Left lung (tissue), 4 donors: ENCODE measurements at regions not wholly inside any gene's neighbourhood (a gene's known extent, or its start where the extent isn't known, plus 50 kb on each side); places are given as distances from the start of the nearest gene placed in this dataset.

Source experiments
- ATAC-seq: fragments of 200-7000 bp; cut with Tn5 transposase; one replicate; pipeline ENCODE4 v1.9.1; 2020; ENCODE audit warnings: moderate library complexity
- DNase-seq, 4 donors: peaks; one replicate each; pipeline ENCODE4 v3.0.0-alpha.2; 2013 to 2020
- H3K27ac ChIP-seq, 2 donors: fragments of 200-600 bp; sonication (generic) in 1 of 2; one replicate each; pipeline versions ENCODE4 v1.5.0 to v1.8.0; 2020 to 2021
- H3K27me3 ChIP-seq, 2 donors: fragments of 200-600 bp; sonication (generic) in 1 of 2; one replicate each; pipeline versions ENCODE4 v1.5.0 to v1.8.0; 2020 to 2021
- H3K36me3 ChIP-seq, 2 donors: fragments of 200-600 bp; sonication (generic) in 1 of 2; one replicate each; pipeline versions ENCODE4 v1.5.0 to v1.8.0; 2020 to 2021
- H3K4me1 ChIP-seq, 2 donors: fragments of 200-600 bp; one replicate each; pipeline ENCODE4 v1.8.0; 2021
- H3K4me3 ChIP-seq, 2 donors: fragments of 200-600 bp; sonication (generic) in 1 of 2; one replicate each; pipeline versions ENCODE4 v1.5.0 to v1.8.0; 2020 to 2021; ENCODE audit warnings: mild to moderate bottlenecking in 1 of 2
- H3K9me3 ChIP-seq, 2 donors: fragments of 200-600 bp; sonication (generic) in 1 of 2; one replicate each; pipeline versions ENCODE4 v1.5.0 to v1.8.0; 2020 to 2021
- intact Hi-C, 2 donors: fragments of 100-400 bp; cut with DNase I; formaldehyde crosslinking; loops; one replicate each; pipeline versions ENCODE4 v1.11.2 to v1.14.2; 2022
- TF ChIP-seq, protein P1 (sequence below), 2 donors: fragments of 200-600 bp; sonication (generic) in 1 of 2; IDR thresholded peaks; one replicate each; pipeline versions ENCODE4 v1.5.0 to v1.8.0; 2021; ENCODE audit warnings: antibody characterized with exemption in 2 of 2
- donor health status: DM: no; HTN: yes; CAD: no.
- donor health status: DM: no; HTN: no; CAD: no.

DNA sequence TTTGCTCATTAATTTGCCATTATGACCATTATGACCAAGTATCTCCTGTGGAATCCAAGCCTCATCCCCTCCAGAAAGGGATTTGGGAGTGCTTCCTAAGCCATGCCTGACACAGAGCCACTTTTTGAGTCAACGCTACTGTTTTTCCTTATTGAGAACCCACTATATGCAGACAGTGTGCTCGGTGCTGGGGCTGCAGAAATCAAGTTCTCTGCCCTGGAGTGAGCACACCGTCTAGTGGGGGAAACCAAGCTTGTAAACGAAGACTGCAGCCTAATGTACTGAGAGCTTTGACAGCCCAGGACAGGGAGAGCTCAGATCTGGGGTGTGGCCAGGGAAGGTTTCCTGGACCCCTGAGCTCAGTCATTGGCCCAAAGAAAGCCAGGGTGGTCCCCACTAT, 111.0 kb downstream of the ENGASE start:
- Histone ChIP-seq H3K9me3 (no peaks in the 10 kb centered on the region), H3K27me3 (peaks cover 31 to 100% of the 10 kb centered on the region in 2 donors), H3K4me3 (no peak overlapping the region), H3K4me1 (peaks cover 0 to 7% of the 10 kb centered on the region in 2 donors), H3K36me3 (no peaks in the 10 kb centered on the region), H3K27ac (no peak overlapping the region)
- DNase-seq = no peak
- no peak for ATAC-seq
- intact Hi-C loops = no loop called here
- TF ChIP-seq, protein P1, sequence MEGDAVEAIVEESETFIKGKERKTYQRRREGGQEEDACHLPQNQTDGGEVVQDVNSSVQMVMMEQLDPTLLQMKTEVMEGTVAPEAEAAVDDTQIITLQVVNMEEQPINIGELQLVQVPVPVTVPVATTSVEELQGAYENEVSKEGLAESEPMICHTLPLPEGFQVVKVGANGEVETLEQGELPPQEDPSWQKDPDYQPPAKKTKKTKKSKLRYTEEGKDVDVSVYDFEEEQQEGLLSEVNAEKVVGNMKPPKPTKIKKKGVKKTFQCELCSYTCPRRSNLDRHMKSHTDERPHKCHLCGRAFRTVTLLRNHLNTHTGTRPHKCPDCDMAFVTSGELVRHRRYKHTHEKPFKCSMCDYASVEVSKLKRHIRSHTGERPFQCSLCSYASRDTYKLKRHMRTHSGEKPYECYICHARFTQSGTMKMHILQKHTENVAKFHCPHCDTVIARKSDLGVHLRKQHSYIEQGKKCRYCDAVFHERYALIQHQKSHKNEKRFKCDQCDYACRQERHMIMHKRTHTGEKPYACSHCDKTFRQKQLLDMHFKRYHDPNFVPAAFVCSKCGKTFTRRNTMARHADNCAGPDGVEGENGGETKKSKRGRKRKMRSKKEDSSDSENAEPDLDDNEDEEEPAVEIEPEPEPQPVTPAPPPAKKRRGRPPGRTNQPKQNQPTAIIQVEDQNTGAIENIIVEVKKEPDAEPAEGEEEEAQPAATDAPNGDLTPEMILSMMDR (IDR thresholded peaks at IDR 0.05) = no peak

DNA sequence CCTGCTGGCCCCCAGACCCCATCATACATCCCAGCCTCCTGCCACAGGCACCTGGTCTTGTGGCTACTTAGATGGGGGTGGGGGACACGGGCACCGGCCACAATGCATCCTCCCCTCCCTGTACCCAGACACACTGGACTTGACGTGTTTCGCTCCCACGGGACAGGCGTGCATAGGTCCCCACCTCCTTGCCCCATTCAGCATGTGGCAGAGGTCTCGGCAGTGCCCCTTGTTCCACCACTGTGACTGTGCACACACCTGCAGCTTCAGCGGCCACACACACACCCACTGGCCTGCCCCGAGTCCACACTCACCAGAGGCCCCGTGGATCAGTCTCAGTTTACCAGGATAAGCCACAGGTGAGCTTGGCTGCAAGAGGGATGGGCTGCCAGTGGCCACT, 109.6 kb downstream of the ENGASE start:
- ATAC-seq = no peak
- intact Hi-C loops = no loop called here
- H3K27me3 ChIP-seq = peaks cover 31 to 100% of the 10 kb centered on the region in 2 donors
- H3K27ac ChIP-seq = no peak overlapping the region
- H3K4me3 ChIP-seq = no peak overlapping the region
- no peaks in the 10 kb centered on the region for H3K9me3 ChIP-seq
- TF ChIP-seq, protein P1 (IDR thresholded peaks at IDR 0.05) = no peak
- H3K36me3 ChIP-seq = no peaks in the 10 kb centered on the region
- DNase-seq = no peak
- peaks cover 0 to 7% of the 10 kb centered on the region in 2 donors for H3K4me1 ChIP-seq

DNA sequence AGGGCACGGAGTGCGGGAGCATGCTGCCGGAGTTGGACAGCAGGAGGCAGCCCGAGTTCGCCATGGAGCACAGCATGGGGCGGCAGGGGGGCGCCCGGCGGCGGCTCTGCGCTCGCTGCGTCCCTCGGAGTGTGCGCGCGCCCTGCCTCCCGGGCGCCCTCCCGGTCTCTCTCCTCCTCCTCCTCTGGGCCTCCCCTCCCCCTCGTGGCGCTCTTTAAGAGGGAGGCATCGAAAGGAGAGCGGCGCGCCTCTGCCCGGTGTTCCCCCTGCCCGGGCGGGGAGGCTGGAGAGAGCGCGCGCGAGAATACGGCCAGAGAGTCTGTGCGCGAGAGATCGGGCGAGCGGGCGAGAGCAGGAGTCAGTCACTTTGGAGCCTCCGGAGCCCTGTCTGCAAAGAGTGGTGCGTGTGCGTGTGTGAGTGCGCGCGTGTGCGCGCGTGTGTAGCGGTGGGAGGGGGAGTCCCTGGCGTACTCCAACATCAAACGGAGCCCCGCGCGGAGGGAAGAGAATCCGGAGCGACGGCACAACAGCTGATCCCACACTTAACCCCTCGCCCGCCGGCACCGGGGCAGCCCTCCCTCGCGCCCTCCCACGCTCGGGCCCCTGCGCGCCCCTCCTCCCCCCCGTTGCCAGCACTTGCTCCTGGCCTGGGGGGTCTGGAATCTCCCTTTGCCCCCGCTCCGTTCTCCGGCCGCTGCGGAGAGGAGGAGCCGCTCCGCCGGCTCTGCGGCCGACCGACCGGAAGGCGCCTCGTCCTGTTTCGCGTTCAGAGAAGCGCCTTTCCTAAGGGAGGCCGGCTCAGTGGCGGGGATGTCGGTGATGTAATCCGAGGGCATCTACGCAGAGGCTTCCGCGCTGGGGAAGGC, 108.9 kb downstream of the ENGASE start:
- Histone ChIP-seq H3K4me3 (no peak overlapping the region), H3K36me3 (no peaks in the 10 kb centered on the region), H3K4me1 (peaks cover 0 to 7% of the 10 kb centered on the region in 2 donors), H3K9me3 (no peaks in the 10 kb centered on the region), H3K27me3 (peaks cover 31 to 100% of the 10 kb centered on the region in 2 donors), H3K27ac (no peak overlapping the region)
- ATAC-seq (no peak), DNase-seq (peak in 1 of 4 donors; percentile 57)
- intact Hi-C loops = no loop called here
- TF ChIP-seq, protein P1 (IDR thresholded peaks at IDR 0.05) = no peak

DNA sequence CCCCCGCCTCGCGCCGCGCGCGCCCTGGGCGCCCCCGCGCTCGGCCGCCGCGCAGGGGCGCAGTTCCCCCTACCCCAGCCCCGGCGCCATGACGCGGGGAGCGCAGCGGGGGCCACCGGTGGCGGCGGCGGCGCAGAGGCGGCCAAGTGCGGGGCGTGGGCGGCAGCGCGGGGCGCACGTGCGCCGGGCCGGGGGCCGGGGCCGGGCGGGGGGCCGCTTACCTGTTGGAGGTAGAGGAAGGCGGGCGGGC, 108.3 kb downstream of the ENGASE start:
- intact Hi-C loops = no loop called here
- Histone ChIP-seq H3K36me3 (no peaks in the 10 kb centered on the region), H3K27ac (no peak overlapping the region), H3K9me3 (no peaks in the 10 kb centered on the region), H3K4me1 (peaks cover 0 to 7% of the 10 kb centered on the region in 2 donors), H3K27me3 (peaks cover 31 to 100% of the 10 kb centered on the region in 2 donors), H3K4me3 (no peak overlapping the region)
- DNase-seq (peak in 1 of 4 donors; percentile 63), ATAC-seq (no peak)
- TF ChIP-seq, protein P1 (IDR thresholded peaks at IDR 0.05) = no peak

DNA sequence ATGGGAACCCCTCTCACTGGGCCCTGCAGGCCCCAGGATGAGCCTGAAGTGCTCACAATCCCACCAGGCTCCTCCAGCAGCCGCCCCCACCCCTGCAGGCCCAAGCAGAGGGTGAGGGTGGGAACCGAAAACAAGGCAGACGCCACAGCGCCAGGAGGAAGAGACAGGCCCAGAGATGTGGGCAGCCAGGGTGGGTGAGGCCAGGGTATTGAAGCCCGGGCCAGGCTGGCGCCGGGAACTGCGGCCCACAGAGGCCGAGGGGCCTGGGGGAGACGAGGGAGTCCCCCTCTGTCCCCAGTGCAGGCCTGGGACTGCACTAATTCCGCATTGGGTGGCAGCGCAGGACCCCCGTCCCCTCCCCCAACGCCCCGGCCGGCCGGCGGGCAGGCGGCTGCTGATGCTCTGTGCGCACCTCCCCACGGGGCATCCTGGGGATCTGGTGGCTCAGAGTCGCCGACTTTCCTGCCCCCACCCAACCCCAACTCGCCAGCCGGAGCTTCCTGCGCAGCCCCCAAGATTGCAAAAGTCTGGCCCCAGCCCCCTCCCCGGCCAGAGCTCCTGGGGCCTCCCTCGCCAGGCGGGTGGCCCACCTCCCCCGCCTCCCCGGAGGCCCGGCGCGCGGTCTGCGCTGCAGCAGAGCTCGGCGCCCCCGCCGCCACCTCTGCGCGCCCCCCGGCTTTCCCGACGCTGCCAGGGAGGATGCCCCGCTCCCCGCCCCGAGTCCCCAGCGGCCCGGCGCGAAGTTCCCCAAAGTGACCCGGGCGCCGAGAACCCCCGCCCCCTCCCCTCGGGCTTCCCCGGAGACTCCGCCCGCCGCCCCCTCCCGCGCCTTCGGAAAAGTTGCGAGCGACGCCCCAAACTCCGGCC, 107.8 kb downstream of the ENGASE start:
- ATAC-seq = no peak
- Histone ChIP-seq H3K4me3 (no peak overlapping the region), H3K27ac (no peak overlapping the region), H3K27me3 (peaks cover 31 to 100% of the 10 kb centered on the region in 2 donors), H3K36me3 (no peaks in the 10 kb centered on the region), H3K4me1 (peaks cover 0 to 7% of the 10 kb centered on the region in 2 donors), H3K9me3 (no peaks in the 10 kb centered on the region)
- TF ChIP-seq, protein P1 (IDR thresholded peaks at IDR 0.05) = no peak
- peak in 1 of 4 donors; percentile 57 for DNase-seq
- intact Hi-C loops = no loop called here
